H1 (cell line): ENCODE measurements at regions not wholly inside any gene's neighbourhood (a gene's known extent, or its start where the extent isn't known, plus 50 kb on each side); places are given as distances from the start of the nearest gene placed in this dataset.

Experiments used
- CTCF ChIA-PET: fragments of 300-600 bp; sonication (Branson Sonifier 250); formaldehyde crosslinking; loops from one replicate; lab custom pipeline; 2021; ENCODE audit not compliant: partially characterized antibody; lab: Charles Lee
- POLR2A ChIA-PET: fragments of 300-600 bp; sonication (Branson Sonifier 250); formaldehyde crosslinking; loops from one replicate; lab custom pipeline; 2021; ENCODE audit warnings: inconsistent platforms; ENCODE audit not compliant: partially characterized antibody; lab: Charles Lee
- DNase-seq, 2 experiments: peaks; one replicate each; pipeline versions ENCODE4 v3.0.0 to v3.0.0-alpha.2; 2010 to 2022; ENCODE audit warnings: low spot score in 2 of 2, low read depth in 1 of 2, mixed read lengths in 1 of 2
- FAIRE-seq: peaks from 2 replicates; lab custom pipeline; 2011; peaks lifted over from hg19 to GRCh38; lab: Jason Lieb, UNC
- H2AFZ ChIP-seq: 2 replicates; pipeline ENCODE4 v1.8.1; 2012; ENCODE audit warnings: low read length, inconsistent platforms
- H2AK5ac ChIP-seq: 2 replicates; pipeline ENCODE4 v1.6.1; 2013; ENCODE audit warnings: low read depth, low read length
- H2BK120ac ChIP-seq: replicated peaks from 2 replicates; pipeline ENCODE3; 2013; ENCODE audit warnings: low read depth, low read length, inconsistent platforms
- H2BK12ac ChIP-seq: 2 replicates; pipeline ENCODE4 v1.6.1; 2013; ENCODE audit warnings: low read depth, low read length
- H2BK15ac ChIP-seq: 2 replicates; pipeline ENCODE4 v1.6.1; 2013; ENCODE audit warnings: low read length
- H2BK20ac ChIP-seq: 2 replicates; pipeline ENCODE4 v1.6.1; 2013; ENCODE audit warnings: low read length
- H2BK5ac ChIP-seq: 2 replicates; pipeline ENCODE4 v1.6.1; 2013; ENCODE audit warnings: low read depth, low read length
- H3K14ac ChIP-seq: 2 replicates; pipeline ENCODE4 v1.6.1; 2013; ENCODE audit warnings: inconsistent platforms; ENCODE audit not compliant: insufficient read length
- H3K18ac ChIP-seq: 2 replicates; pipeline ENCODE4 v1.6.1; 2013; ENCODE audit warnings: low read length; ENCODE audit errors: extremely low read depth
- H3K23ac ChIP-seq: 2 replicates; pipeline ENCODE4 v1.6.1; 2013; ENCODE audit warnings: inconsistent platforms; ENCODE audit not compliant: insufficient read length
- H3K23me2 ChIP-seq: 2 replicates; pipeline ENCODE4 v1.6.1; 2013; ENCODE audit warnings: low read depth, low read length
- H3K27ac ChIP-seq: 2 replicates; pipeline ENCODE4 v1.6.1; 2011; ENCODE audit warnings: low read depth, low read length, inconsistent platforms
- H3K27me3 ChIP-seq, 4 experiments: replicated peaks in 1 of 4; 1 replicate in 1 of 4; 2 replicates in 3 of 4; pipeline versions ENCODE4 v1.6.1 to v1.8.1; 2011 to 2013; ENCODE audit warnings: low read length in 3 of 4, mild to moderate bottlenecking in 3 of 4, inconsistent platforms in 2 of 4, mixed read lengths in 2 of 4, moderate library complexity in 1 of 4; ENCODE audit not compliant: control insufficient read depth in 3 of 4, insufficient read depth in 3 of 4; ENCODE audit errors: extremely low read depth in 1 of 4
- H3K36me3 ChIP-seq, 4 experiments: 2 replicates each; pipeline versions ENCODE4 v1.6.1 to v1.8.1; 2011 to 2013; ENCODE audit warnings: mild to moderate bottlenecking in 4 of 4, low read length in 3 of 4, moderate library complexity in 2 of 4, control low read depth in 1 of 4, inconsistent platforms in 1 of 4; ENCODE audit not compliant: insufficient read depth in 4 of 4, control insufficient read depth in 2 of 4
- H3K4ac ChIP-seq: replicated peaks from 2 replicates; pipeline ENCODE3; 2013; ENCODE audit warnings: low read length, low read depth, mixed read lengths, inconsistent platforms; ENCODE audit not compliant: insufficient read length
- H3K4me1 ChIP-seq, 4 experiments: replicated peaks in 1 of 4; 1 replicate in 1 of 4; 2 replicates in 3 of 4; pipeline versions ENCODE4 v1.6.1 to v1.8.1; 2011 to 2013; ENCODE audit warnings: low read length in 3 of 4, inconsistent platforms in 2 of 4, mixed read lengths in 1 of 4; ENCODE audit not compliant: insufficient read depth in 4 of 4, control insufficient read depth in 3 of 4
- H3K4me2 ChIP-seq, 2 experiments: 2 replicates each; pipeline versions ENCODE4 v1.6.1 to v1.8.1; 2011 to 2013; ENCODE audit warnings: low read depth in 2 of 2, low read length in 2 of 2, control low read depth in 1 of 2, inconsistent platforms in 1 of 2, mild to moderate bottlenecking in 1 of 2; ENCODE audit not compliant: insufficient read depth in 1 of 2
- H3K4me3 ChIP-seq, 4 experiments: fragments of 200-600, 300-600 bp in 1 of 4; sonication (generic), shearing (Covaris generic), sonication (Bioruptor Twin) in 1 of 4; 2 replicates each; pipeline versions ENCODE4 v1.5.1 to v1.8.1; 2011 to 2016; ENCODE audit warnings: low read length in 4 of 4, low read depth in 3 of 4, control low read depth in 2 of 4, inconsistent platforms in 2 of 4, mild to moderate bottlenecking in 2 of 4, mixed read lengths in 1 of 4, moderate library complexity in 1 of 4; ENCODE audit not compliant: insufficient read depth in 2 of 4; ENCODE audit errors: extremely low read depth in 1 of 4
- H3K56ac ChIP-seq: replicated peaks from 2 replicates; pipeline ENCODE3; 2013; ENCODE audit warnings: low read depth, mild to moderate bottlenecking, mixed read lengths, low read length, inconsistent platforms; ENCODE audit not compliant: insufficient read length
- H3K79me1 ChIP-seq: 2 replicates; pipeline ENCODE4 v1.6.1; 2013; ENCODE audit warnings: low read depth, low read length, control low read depth
- H3K79me2 ChIP-seq, 2 experiments: 2 replicates each; pipeline versions ENCODE4 v1.6.1 to v1.8.1; 2012 to 2013; ENCODE audit warnings: low read length in 2 of 2, mild to moderate bottlenecking in 2 of 2, inconsistent platforms in 1 of 2; ENCODE audit not compliant: insufficient read depth in 2 of 2, control insufficient read depth in 1 of 2
- H3K9ac ChIP-seq, 4 experiments: replicated peaks in 1 of 4; 1 replicate in 1 of 4; 2 replicates in 3 of 4; pipeline versions ENCODE4 v1.6.1 to v1.8.1; 2011 to 2013; ENCODE audit warnings: low read depth in 3 of 4, low read length in 3 of 4, control low read depth in 2 of 4, mild to moderate bottlenecking in 2 of 4, moderate library complexity in 2 of 4, inconsistent platforms in 1 of 4; ENCODE audit errors: extremely low read depth in 1 of 4
- H3K9me3 ChIP-seq, 2 experiments: 2 replicates each; pipeline versions ENCODE4 v1.6.1 to v1.8.1; 2012 to 2013; ENCODE audit warnings: mild to moderate bottlenecking in 2 of 2, moderate library complexity in 2 of 2, control low read depth in 1 of 2, inconsistent platforms in 1 of 2, low read depth in 1 of 2, low read length in 1 of 2, mixed read lengths in 1 of 2; ENCODE audit not compliant: insufficient read depth in 2 of 2
- H4K20me1 ChIP-seq, 2 experiments: replicated peaks in 1 of 2; 2 replicates each; pipeline versions ENCODE3 to v1.8.1; 2011 to 2013; ENCODE audit warnings: inconsistent platforms in 2 of 2, low read length in 2 of 2, mild to moderate bottlenecking in 1 of 2; ENCODE audit not compliant: insufficient read depth in 2 of 2, control insufficient read depth in 1 of 2
- H4K5ac ChIP-seq: 2 replicates; pipeline ENCODE4 v1.6.1; 2013; ENCODE audit warnings: low read length, low read depth, mixed read lengths, inconsistent platforms; ENCODE audit not compliant: insufficient read length
- H4K8ac ChIP-seq: 2 replicates; pipeline ENCODE4 v1.8.0; 2013; ENCODE audit warnings: mild to moderate bottlenecking, moderate library complexity, low read length, inconsistent platforms; ENCODE audit not compliant: insufficient read depth; ENCODE audit errors: extremely low read depth
- H4K91ac ChIP-seq: replicated peaks from 2 replicates; pipeline ENCODE3; 2013; ENCODE audit warnings: low read length, mixed read lengths, inconsistent platforms; ENCODE audit not compliant: insufficient read length
- CHD2 ChIP-seq: IDR thresholded peaks from 2 replicates; pipeline ENCODE4 v1.6.1; 2012; ENCODE audit warnings: low read length, improper control_type of control experiment
- CREB1 ChIP-seq: IDR thresholded peaks from 2 replicates; pipeline ENCODE4 v1.6.1; 2012; ENCODE audit warnings: inconsistent platforms
- EGR1 ChIP-seq: IDR thresholded peaks from 2 replicates; pipeline ENCODE4 v1.6.1; 2011; ENCODE audit warnings: low read depth, low read length, borderline replicate concordance
- KDM1A ChIP-seq: fragments of 200-600, 300-600 bp; sonication (generic); IDR thresholded peaks from 2 replicates; pipeline ENCODE4 v1.7.1; 2016; ENCODE audit warnings: mild to moderate bottlenecking, low read length, borderline replicate concordance
- NRF1 ChIP-seq: IDR thresholded peaks from 2 replicates; pipeline ENCODE4 v1.6.1; 2011; ENCODE audit warnings: mild to moderate bottlenecking, low read depth, low read length, improper control_type of control experiment
- SIX5 ChIP-seq: IDR thresholded peaks from 2 replicates; pipeline ENCODE4 v1.6.1; 2011; ENCODE audit warnings: mild to moderate bottlenecking, low read depth, low read length
- ZNF274 ChIP-seq: IDR thresholded peaks from 2 replicates; pipeline ENCODE4 v1.7.0; 2012; ENCODE audit warnings: low read length, borderline replicate concordance; ENCODE audit errors: extremely low read depth
- WGBS, 2 experiments: shearing (Covaris generic) in 1 of 2; methylation state at CpG; one replicate each; pipeline versions ENCODE4 v1.1.6 to v1.1.7; 2013 to 2015; ENCODE audit warnings: low lambda C conversion rate in 2 of 2, mixed read lengths in 2 of 2, inconsistent platforms in 1 of 2, low coverage in 1 of 2, missing lambda C conversion rate in 1 of 2; ENCODE audit not compliant: insufficient replicate concordance in 2 of 2, insufficient coverage in 1 of 2, insufficient read length in 1 of 2; ENCODE audit errors: extremely low coverage in 1 of 2, missing lambda C conversion rate in 1 of 2; 5-methylcytosine and 5-hydroxymethylcytosine counted together
- TF ChIP-seq, protein P1 (sequence below): IDR thresholded peaks from 2 replicates; pipeline ENCODE4 v1.6.1; 2011; ENCODE audit warnings: low read depth, mild to moderate bottlenecking, low read length; ENCODE audit not compliant: insufficient read depth

DNA sequence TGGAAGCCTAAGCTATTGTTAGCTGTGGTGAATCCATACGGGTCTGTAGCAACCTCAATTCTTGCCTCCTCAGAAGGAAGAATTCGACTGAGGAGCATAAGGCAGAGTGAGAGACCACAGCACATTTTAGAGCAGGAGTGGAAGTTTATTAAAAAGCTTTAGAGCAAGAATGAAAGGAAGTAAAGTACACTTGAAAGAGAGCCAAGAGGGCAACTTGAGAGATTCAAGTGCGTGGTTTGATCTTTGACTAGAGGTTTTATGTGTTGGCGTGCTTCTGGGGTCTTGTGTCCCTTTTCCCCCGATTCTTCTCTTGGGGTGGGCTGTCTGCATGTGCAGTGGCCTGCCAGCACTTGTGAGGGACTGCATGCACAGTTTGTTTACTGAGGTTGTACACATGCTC lies 880.6 kb upstream of the INTU start:
- Histone ChIP-seq H4K91ac (no peak overlapping the region), H3K23me2 (no peaks in the 10 kb centered on the region), H3K27ac (no peak overlapping the region), H4K8ac (no peak overlapping the region), H3K14ac (no peak overlapping the region), H2BK15ac (no peak overlapping the region), H2BK20ac (no peak overlapping the region), H2AFZ (no peak overlapping the region; the same call in 1 of the 2 replicates), H3K36me3 (no peaks in the 10 kb centered on the region), H2BK12ac (no peak overlapping the region), H3K4me3 (no peak overlapping the region), H3K9ac (no peak overlapping the region), H3K79me1 (no peaks in the 10 kb centered on the region), H2AK5ac (no peak overlapping the region), H4K5ac (no peak overlapping the region), H3K4me2 (no peak overlapping the region), H3K23ac (no peak overlapping the region), H3K9me3 (no peaks in the 10 kb centered on the region), H3K79me2 (no peaks in the 10 kb centered on the region), H4K20me1 (no peaks in the 10 kb centered on the region), H3K18ac (no peak overlapping the region), H3K4me1 (no peaks in the 10 kb centered on the region)
- WGBS, 2 experiments = 90% methylated on average over 5 of the region's 5 CpGs; no CpG with 5 or more reads in 1 of the 2 experiments
- FAIRE-seq = no peak
- POLR2A ChIA-PET = no interaction called here
- TF ChIP-seq, protein P1, sequence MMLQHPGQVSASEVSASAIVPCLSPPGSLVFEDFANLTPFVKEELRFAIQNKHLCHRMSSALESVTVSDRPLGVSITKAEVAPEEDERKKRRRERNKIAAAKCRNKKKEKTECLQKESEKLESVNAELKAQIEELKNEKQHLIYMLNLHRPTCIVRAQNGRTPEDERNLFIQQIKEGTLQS = no peak
- TF ChIP-seq NRF1 = no peak
- no peak for TF ChIP-seq CHD2
- TF ChIP-seq KDM1A = no peak
- TF ChIP-seq ZNF274 = no peak
- no peak for TF ChIP-seq CREB1
- TF ChIP-seq SIX5 = no peak
- no peak for TF ChIP-seq EGR1
- TF ChIP-seq, all 59 proteins: peak for 0
- CTCF ChIA-PET = no interaction called here
- H3K56ac ChIP-seq = no peak overlapping the region
- no peak overlapping the region for H3K4ac ChIP-seq
- no peak overlapping the region for H2BK120ac ChIP-seq
- DNase-seq = no peak
- no peak overlapping the region for H2BK5ac ChIP-seq
- H3K27me3 ChIP-seq = no peaks in the 10 kb centered on the region
